Loucy (cell line): ENCODE measurements at regions not wholly inside any gene's neighbourhood (a gene's known extent, or its start where the extent isn't known, plus 50 kb on each side); places are given as distances from the start of the nearest gene placed in this dataset.
"Not testable (repeated sequence)": the region's sequence is repeated elsewhere in the genome, so short reads cannot be mapped to it uniquely, and the experiment has no call there.

ENCODE experiments used
- H2AFZ ChIP-seq: fragments of 200-600 bp; sonication (generic); 2 replicates; pipeline ENCODE4 v1.6.0; 2016; ENCODE audit warnings: antibody characterized with exemption, mild to moderate bottlenecking, low read length, moderate library complexity
- H3F3A ChIP-seq: fragments of 200-600 bp; 2 replicates; pipeline ENCODE4 v1.6.0; 2016; ENCODE audit warnings: antibody characterized with exemption, low read depth, mild to moderate bottlenecking
- H3K27me3 ChIP-seq: fragments of 200-600 bp; sonication (generic); 2 replicates; pipeline ENCODE4 v1.6.1; 2014; ENCODE audit warnings: low read length, mild to moderate bottlenecking; ENCODE audit not compliant: insufficient read depth, poor library complexity, severe bottlenecking
- H3K36me3 ChIP-seq: fragments of 200-600 bp; sonication (generic); 2 replicates; pipeline ENCODE4 v1.6.1; 2016; ENCODE audit warnings: low read length; ENCODE audit not compliant: insufficient read depth
- H3K4me1 ChIP-seq: fragments of 200-600 bp; sonication (generic); 2 replicates; pipeline ENCODE4 v1.5.1; 2014; ENCODE audit warnings: low read length, mild to moderate bottlenecking; ENCODE audit not compliant: insufficient read depth, poor library complexity, severe bottlenecking
- H3K4me2 ChIP-seq: fragments of 200-600 bp; sonication (generic); 2 replicates; pipeline ENCODE4 v1.6.0; 2014; ENCODE audit warnings: antibody characterized with exemption, low read length, low read depth, mild to moderate bottlenecking; ENCODE audit not compliant: poor library complexity, severe bottlenecking
- H3K4me3 ChIP-seq: fragments of 200-600 bp; sonication (generic); 2 replicates; pipeline ENCODE4 v1.5.1; 2014; ENCODE audit warnings: low read length, mild to moderate bottlenecking, mixed read lengths; ENCODE audit not compliant: poor library complexity, severe bottlenecking
- H3K79me2 ChIP-seq: fragments of 200-600 bp; sonication (generic); 2 replicates; pipeline ENCODE4 v1.6.1; 2014; ENCODE audit warnings: low read length; ENCODE audit not compliant: insufficient read depth
- H3K9ac ChIP-seq: fragments of 200-600 bp; sonication (generic); 2 replicates; pipeline ENCODE4 v1.6.0; 2014; ENCODE audit warnings: mild to moderate bottlenecking, low read depth, low read length, moderate library complexity; ENCODE audit not compliant: poor library complexity, severe bottlenecking
- H3K9me2 ChIP-seq: fragments of 200-600 bp; sonication (generic); replicated peaks from 2 replicates; pipeline ENCODE4 v1.6.1; 2016; ENCODE audit warnings: low read depth, low read length, mixed read lengths
- H3K9me3 ChIP-seq: fragments of 200-600 bp; sonication (generic); 2 replicates; pipeline ENCODE4 v1.6.1; 2014; ENCODE audit warnings: mild to moderate bottlenecking, antibody characterized with exemption, low read length, low read depth; ENCODE audit not compliant: insufficient read depth
- H4K20me1 ChIP-seq: fragments of 200-600 bp; sonication (generic); 2 replicates; pipeline ENCODE4 v1.6.0; 2014; ENCODE audit warnings: antibody characterized with exemption, low read length, mild to moderate bottlenecking; ENCODE audit not compliant: insufficient read depth, poor library complexity, severe bottlenecking
- CTCF ChIP-seq: fragments of 200-600 bp; sonication (generic); conservative IDR thresholded peaks from 2 replicates; pipeline ENCODE4 v1.5.1; 2014; ENCODE audit warnings: mild to moderate bottlenecking, antibody characterized with exemption, low read length
- EZH2phosphoT487 ChIP-seq: fragments of 200-600 bp; IDR thresholded peaks from 2 replicates; pipeline ENCODE4 v1.6.1; 2018; ENCODE audit warnings: antibody characterized with exemption, mild to moderate bottlenecking, moderate library complexity, borderline replicate concordance

- no peak for TF ChIP-seq EZH2phosphoT487
- no peak for TF ChIP-seq CTCF
- H4K20me1 ChIP-seq, result no peaks in the 10 kb centered on the region
- no peaks in the 10 kb centered on the region for H3F3A ChIP-seq
- no peak overlapping the region for H3K4me2 ChIP-seq
- no peaks in the 10 kb centered on the region for H3K36me3 ChIP-seq
- no peaks in the 10 kb centered on the region for H3K4me1 ChIP-seq
- H3K4me3 ChIP-seq, result no peak overlapping the region
- H3K9me3 ChIP-seq, result no peaks in the 10 kb centered on the region
- H3K79me2 ChIP-seq, result no peaks in the 10 kb centered on the region
- H3K27me3 ChIP-seq, result no peaks in the 10 kb centered on the region
- no peak overlapping the region for H2AFZ ChIP-seq
- H3K9me2 ChIP-seq, result no peaks in the 10 kb centered on the region
- H3K9ac ChIP-seq, result no peak overlapping the region
These were observed 233.6 kb downstream of the SMAD2 start for GRCh38 chr18:47696870-47697269.

- Histone ChIP-seq H3K4me2 (no peak overlapping the region), H3K27me3 (no peaks in the 10 kb centered on the region), H3K4me1 (no peaks in the 10 kb centered on the region), H4K20me1 (no peaks in the 10 kb centered on the region), H3F3A (no peaks in the 10 kb centered on the region), H3K79me2 (no peaks in the 10 kb centered on the region), H3K4me3 (no peak overlapping the region), H3K9me3 (no peaks in the 10 kb centered on the region), H2AFZ (no peak overlapping the region), H3K9me2 (no peaks in the 10 kb centered on the region), H3K36me3 (no peaks in the 10 kb centered on the region), H3K9ac (no peak overlapping the region)
- TF ChIP-seq CTCF (no peak), EZH2phosphoT487 (no peak)
These were observed 238.8 kb downstream of the SMAD2 start for GRCh38 chr18:47691611-47692010.

GRCh38 chr18:47690778-47691177 is 239.7 kb downstream of the SMAD2 start:
- not testable (repeated sequence) for H3K9me3 ChIP-seq, H3K4me1 ChIP-seq, H3K27me3 ChIP-seq, H4K20me1 ChIP-seq, H3K36me3 ChIP-seq, H2AFZ ChIP-seq, H3K4me3 ChIP-seq, H3K9me2 ChIP-seq, H3F3A ChIP-seq, H3K4me2 ChIP-seq, H3K9ac ChIP-seq, H3K79me2 ChIP-seq

GRCh38 chr18:47689371-47689770 is 241.1 kb downstream of the SMAD2 start:
- Histone ChIP-seq H3K9me2 (no peaks in the 10 kb centered on the region), H3K36me3 (no peaks in the 10 kb centered on the region), H3K27me3 (no peaks in the 10 kb centered on the region), H2AFZ (no peak overlapping the region), H3K4me3 (no peak overlapping the region), H3K9me3 (no peaks in the 10 kb centered on the region), H3K79me2 (no peaks in the 10 kb centered on the region), H3K9ac (no peak overlapping the region), H3F3A (no peaks in the 10 kb centered on the region), H4K20me1 (no peaks in the 10 kb centered on the region), H3K4me2 (no peak overlapping the region), H3K4me1 (no peaks in the 10 kb centered on the region)
- TF ChIP-seq CTCF (no peak), EZH2phosphoT487 (no peak)
